MG63 (cell line): ENCODE measurements at regions not wholly inside any gene's neighbourhood (a gene's known extent, or its start where the extent isn't known, plus 50 kb on each side); places are given as distances from the start of the nearest gene placed in this dataset.
"Not testable (repeated sequence)": the region's sequence is repeated elsewhere in the genome, so short reads cannot be mapped to it uniquely, and the experiment has no call there.

Experiments used
- DNase-seq: peaks from one replicate; pipeline ENCODE4 v3.0.0-alpha.2; 2020
- H3K27me3 ChIP-seq: fragments of 250-450 bp; sonication (Bioruptor Pico); 2 replicates; pipeline ENCODE4 v1.5.1; 2020; ENCODE audit warnings: mild to moderate bottlenecking, moderate library complexity
- H3K36me3 ChIP-seq: fragments of 250-450 bp; sonication (Bioruptor Pico); 2 replicates; pipeline ENCODE4 v1.5.1; 2020; ENCODE audit warnings: mild to moderate bottlenecking, moderate library complexity
- H3K4me3 ChIP-seq: fragments of 250-450 bp; sonication (Bioruptor Pico); 2 replicates; pipeline ENCODE4 v1.5.1; 2020; ENCODE audit warnings: mild to moderate bottlenecking, moderate library complexity
- H3K9me3 ChIP-seq: fragments of 250-450 bp; sonication (Bioruptor Pico); 2 replicates; pipeline ENCODE4 v1.5.1; 2020; ENCODE audit warnings: mild to moderate bottlenecking, moderate library complexity

DNA sequence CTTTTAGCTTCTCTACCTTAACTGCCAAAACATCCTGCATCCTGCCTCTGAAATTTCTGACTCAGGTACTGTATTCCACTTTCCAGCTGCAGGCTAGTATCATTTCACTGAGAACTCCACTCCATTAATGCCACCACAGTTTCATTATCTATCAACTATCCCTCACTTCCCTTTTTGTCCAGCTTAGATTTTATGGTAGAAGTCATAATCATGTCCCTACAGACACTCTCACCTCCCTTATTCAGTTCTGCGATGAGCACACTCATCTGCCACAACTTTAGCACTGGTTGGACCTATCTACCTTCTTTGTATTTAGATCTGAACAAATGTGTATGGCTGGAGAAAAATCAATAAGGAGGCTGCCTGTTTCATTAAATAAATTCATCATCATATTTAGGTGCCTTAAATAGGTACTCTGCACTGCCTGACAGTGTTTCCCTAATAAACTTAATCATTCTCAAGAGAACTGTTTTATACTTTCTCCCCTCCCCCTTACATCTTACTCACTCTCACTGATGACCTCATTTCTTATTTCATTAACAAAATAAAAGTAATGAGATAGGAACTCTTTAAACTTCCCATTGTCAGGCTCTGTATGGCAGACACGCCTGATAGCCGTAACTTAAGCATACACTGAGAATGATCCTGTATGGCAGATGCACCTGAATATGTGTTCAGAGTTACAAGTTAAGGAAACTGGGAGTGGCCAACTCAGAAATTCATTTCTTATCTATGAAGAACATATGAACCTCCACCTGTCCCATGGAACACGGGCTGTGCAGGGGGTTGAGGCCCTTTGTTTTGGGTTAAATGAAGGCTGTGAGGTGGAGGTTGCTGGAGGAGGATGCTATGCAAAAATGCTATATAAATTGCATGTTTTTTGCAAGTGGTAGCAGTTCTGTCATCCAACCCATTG, 95.3 kb upstream of the MAN1A1 start:
- Histone ChIP-seq H3K27me3 (no peaks in the 10 kb centered on the region), H3K36me3 (no peaks in the 10 kb centered on the region), H3K4me3 (no peak overlapping the region), H3K9me3 (no peaks in the 10 kb centered on the region)
- DNase-seq = no peak

DNA sequence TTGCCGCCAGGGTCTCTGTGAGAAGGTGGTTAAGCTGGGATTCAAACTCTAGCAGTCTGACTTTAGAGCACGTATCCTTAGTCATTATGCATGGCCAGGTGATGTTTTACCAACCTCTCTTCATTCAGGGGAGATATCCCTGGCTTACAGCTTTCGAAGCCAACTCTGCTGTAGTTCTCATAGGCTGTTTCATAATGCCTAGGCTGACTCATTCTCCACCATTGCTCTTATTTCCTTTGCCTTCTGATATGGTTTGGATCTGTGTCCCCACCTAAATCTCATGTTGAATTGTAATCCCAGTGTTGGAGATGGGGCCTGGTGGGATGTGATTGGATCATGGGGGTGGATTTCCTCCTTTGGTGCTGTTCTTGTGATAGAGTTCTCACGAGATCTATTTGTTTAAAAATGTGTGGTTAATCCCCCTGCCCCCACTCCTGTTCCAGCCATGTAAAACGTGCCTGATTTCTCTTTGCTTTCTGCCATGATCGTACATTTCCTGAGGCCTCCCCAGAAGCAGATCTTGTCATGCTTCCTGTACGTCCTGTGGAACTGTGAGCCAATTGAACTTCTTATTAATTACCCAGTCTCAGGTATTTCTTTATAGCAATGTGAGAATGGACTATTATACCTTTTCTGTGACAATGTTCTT, 94.6 kb upstream of the MAN1A1 start:
- no peak for DNase-seq
- H3K36me3 ChIP-seq = no peaks in the 10 kb centered on the region
- no peaks in the 10 kb centered on the region for H3K9me3 ChIP-seq
- no peak overlapping the region for H3K4me3 ChIP-seq
- no peaks in the 10 kb centered on the region for H3K27me3 ChIP-seq

DNA sequence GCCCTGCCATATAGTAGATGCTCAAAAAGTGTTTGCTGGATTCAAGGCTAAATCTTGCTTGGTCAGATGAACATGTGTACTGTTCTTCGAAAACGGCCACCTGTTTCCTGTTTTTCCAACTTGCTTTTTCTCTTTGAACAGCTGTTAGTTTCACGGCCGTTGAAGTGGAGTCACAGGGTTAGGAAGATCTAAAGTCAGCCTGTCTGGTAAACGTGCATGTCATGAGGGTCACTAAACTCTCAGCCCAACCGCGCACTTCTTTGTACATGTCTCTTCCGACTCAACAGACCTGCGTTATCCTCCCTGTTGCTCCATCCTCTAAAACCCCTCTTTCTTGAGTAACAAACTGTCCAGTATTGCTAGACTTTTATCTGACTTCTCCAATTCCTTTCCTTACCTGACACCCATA, 93.2 kb upstream of the MAN1A1 start:
- Histone ChIP-seq H3K4me3 (no peak overlapping the region), H3K9me3 (no peaks in the 10 kb centered on the region), H3K27me3 (no peaks in the 10 kb centered on the region), H3K36me3 (no peaks in the 10 kb centered on the region)
- no peak for DNase-seq

DNA sequence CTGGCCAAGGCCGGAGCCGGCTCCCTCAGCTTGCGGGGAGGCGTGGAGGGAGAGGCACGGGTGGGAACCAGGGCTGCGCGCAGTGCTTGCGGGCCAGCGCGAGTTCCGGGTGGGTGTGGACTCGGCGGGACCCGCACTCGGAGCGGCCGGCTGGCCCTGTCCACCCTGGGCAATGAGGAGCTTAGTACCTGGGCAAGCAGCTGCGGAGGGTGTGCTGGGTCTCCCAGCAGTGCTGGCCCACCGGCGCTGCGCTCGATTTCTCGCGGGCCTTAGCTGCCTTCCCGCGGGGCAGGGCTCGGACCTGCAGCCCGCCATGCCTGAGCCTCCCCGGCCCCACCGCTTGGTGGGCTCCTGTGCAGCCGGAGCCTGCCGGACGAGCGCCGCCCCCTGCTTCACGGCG, 91.4 kb upstream of the MAN1A1 start:
- no peaks in the 10 kb centered on the region for H3K9me3 ChIP-seq
- DNase-seq = no peak
- no peaks in the 10 kb centered on the region for H3K36me3 ChIP-seq
- H3K27me3 ChIP-seq = no peaks in the 10 kb centered on the region
- no peak overlapping the region for H3K4me3 ChIP-seq

DNA sequence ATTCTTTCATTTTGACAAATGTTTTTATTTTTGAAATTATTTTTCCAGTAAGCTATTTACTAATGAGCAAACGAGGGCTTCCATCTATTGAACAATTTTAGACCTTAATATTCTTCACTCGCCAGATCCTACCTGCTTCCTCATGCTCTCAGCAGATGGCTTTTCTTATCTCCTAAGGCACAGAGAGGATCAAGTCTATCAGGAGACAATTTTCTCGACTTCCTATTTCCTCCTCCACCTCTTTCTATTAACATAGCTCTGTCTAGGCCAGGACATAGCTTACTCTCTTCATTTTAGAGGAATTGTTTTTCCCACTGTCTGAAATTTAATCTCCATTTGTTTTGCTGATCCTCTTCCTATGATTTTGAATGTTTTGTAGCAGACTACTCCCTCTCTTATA, 87.0 kb upstream of the MAN1A1 start:
- H3K9me3 ChIP-seq = no peaks in the 10 kb centered on the region
- H3K36me3 ChIP-seq = no peaks in the 10 kb centered on the region

DNA sequence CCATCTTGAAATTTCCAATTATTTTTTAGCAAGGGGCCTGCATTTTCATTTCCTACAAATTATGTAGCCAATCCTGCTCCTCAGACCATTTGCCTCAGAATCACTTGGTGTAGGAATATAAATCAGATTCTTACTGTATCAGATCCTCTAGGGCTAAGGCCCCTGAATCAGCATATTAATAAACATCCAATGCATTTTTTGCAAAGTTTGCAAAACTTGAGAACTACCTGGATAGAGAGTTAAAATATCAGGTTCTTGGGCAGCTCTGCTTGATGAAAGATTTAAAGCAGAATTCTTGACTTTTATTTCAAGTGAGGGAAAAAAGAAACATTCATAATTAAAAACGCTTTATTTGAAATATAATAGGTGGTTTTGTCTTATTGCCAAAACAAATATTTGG, 82.2 kb upstream of the MAN1A1 start:
- no peak for DNase-seq
- H3K9me3 ChIP-seq = no peaks in the 10 kb centered on the region
- no peaks in the 10 kb centered on the region for H3K27me3 ChIP-seq
- H3K4me3 ChIP-seq = no peak overlapping the region
- H3K36me3 ChIP-seq = no peaks in the 10 kb centered on the region

More for the DNA sequence above, 87.0 kb upstream of the MAN1A1 start:
- DNase-seq = no peak
- Histone ChIP-seq H3K27me3 (no peaks in the 10 kb centered on the region), H3K4me3 (no peak overlapping the region)

DNA sequence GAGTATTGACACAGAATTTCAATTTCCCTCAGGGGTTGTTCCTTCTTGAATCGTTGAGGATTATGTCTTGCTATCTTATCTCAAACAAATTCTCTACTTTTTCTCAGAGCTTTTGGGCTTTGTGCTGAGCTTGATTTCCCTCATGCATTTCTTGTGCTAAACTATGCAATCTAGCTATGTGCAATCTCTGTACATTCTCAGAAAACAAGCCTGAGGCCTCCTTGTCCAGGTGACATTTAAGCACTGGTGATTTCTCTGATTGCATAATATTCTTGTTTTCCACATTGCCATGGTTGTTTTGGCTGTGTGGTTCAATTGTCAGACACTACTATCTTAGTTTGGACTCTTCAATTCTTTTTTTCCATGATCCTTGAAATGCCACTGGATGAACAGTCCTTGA, 81.2 kb upstream of the MAN1A1 start:
- H3K27me3 ChIP-seq = no peaks in the 10 kb centered on the region
- H3K9me3 ChIP-seq = no peaks in the 10 kb centered on the region
- H3K36me3 ChIP-seq = no peaks in the 10 kb centered on the region
- no peak for DNase-seq
- H3K4me3 ChIP-seq = no peak overlapping the region

DNA sequence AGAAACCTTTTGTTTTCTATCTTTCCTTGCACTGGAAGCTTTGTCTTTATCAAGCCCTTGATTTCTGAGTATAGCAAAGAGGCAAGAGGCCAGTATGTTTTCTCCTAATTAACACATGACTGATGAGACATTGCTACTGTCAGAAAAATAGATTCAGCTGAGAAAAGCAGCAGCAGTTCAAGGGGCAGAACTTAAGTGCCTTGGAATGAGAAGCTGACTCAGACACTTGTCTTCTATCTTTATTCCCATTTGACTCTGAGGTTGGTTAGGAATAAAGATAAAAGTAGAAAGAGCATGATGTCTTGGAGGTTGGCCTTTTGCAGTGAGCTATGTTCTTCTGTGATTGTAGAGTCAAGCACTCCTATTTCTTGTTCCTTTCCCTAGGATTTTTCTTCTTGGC, 79.1 kb upstream of the MAN1A1 start:
- no peaks in the 10 kb centered on the region for H3K36me3 ChIP-seq
- H3K27me3 ChIP-seq = no peaks in the 10 kb centered on the region
- no peak for DNase-seq
- H3K9me3 ChIP-seq = no peaks in the 10 kb centered on the region
- H3K4me3 ChIP-seq = no peak overlapping the region

DNA sequence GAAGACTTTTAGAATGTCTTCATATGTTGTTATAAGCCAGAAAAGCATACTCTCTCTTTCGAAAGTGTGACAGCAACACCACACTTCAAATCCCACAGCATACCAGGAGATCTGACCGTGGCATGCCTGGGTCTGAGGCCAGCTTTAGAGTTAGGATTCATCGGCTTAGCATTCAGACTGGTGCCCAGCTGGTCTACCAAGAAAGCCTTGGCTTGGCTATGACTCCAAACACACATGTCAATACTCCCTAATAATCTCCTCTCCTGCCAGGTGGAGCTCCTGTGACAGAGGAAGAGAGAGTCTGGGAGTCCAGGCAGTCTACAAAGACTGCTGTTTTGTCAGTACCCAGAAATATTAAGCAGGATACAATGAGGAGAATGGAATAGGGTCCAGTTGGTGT, 77.1 kb upstream of the MAN1A1 start:
- Histone ChIP-seq H3K9me3 (no peaks in the 10 kb centered on the region), H3K36me3 (no peaks in the 10 kb centered on the region), H3K27me3 (no peaks in the 10 kb centered on the region), H3K4me3 (no peak overlapping the region)
- DNase-seq = peak; percentile 59

DNA sequence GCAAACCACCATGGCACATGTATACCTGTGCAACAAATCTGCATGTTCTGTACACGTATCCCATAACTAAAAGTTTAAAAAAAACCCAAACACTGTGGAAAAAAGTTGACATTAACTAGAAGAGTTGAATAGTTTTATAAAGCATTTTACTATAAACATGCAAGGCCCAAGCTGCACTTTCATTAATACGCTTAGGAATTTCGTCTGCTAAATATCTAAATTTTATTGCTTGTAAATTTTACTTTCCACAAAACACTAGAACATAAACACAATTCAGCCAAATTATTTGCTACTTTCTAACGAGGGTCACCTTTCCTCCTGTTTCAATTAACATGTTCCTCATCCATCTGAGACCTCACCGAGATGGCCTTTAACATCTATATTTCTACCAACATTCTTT, 74.4 kb upstream of the MAN1A1 start:
- H3K9me3 ChIP-seq = no peaks in the 10 kb centered on the region
- no peak for DNase-seq
- H3K27me3 ChIP-seq = no peaks in the 10 kb centered on the region
- no peak overlapping the region for H3K4me3 ChIP-seq
- no peaks in the 10 kb centered on the region for H3K36me3 ChIP-seq

DNA sequence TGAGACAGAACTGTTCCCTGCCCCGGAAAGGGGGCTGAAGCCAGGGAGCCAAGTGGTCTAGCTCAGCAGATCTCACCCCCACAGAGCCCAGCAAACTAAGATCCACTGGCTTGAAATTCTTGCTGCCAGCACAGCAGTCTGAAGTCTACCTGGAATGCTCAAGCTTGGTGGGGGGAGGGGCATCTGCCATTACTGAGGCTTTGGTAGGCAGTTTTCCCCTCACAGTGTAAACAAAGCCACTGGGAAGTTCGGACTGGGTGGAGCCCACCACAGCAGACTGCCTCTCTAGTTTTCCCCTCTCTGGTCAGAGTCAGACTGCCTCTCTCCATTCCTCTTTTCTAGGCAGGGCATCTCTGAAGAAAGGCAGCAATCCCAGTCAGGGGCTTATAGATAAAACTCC, 68.5 kb upstream of the MAN1A1 start:
- not testable (repeated sequence) for H3K36me3 ChIP-seq, DNase-seq, H3K9me3 ChIP-seq, H3K27me3 ChIP-seq, H3K4me3 ChIP-seq

DNA sequence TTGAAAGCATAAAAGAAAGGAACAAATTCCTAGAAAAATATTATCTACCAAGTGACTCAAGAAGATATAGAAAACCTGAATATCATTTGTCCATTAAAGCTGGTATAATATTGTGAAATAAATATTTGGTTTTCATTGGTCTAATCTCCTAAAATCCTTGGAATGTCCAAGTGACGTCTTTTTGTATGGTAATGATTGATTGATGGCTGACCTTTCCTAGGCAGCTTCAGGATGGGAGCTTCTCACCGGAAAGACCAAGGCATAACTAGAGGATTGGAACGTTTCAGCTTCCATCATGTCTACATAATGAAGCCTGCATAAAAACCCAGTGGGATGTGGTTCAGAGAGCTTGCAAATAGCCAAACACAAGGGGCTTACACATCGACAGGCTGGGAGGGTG, 57.6 kb upstream of the MAN1A1 start:
- DNase-seq = no peak
- Histone ChIP-seq H3K9me3 (no peaks in the 10 kb centered on the region), H3K27me3 (no peaks in the 10 kb centered on the region), H3K4me3 (no peak overlapping the region), H3K36me3 (no peaks in the 10 kb centered on the region)

DNA sequence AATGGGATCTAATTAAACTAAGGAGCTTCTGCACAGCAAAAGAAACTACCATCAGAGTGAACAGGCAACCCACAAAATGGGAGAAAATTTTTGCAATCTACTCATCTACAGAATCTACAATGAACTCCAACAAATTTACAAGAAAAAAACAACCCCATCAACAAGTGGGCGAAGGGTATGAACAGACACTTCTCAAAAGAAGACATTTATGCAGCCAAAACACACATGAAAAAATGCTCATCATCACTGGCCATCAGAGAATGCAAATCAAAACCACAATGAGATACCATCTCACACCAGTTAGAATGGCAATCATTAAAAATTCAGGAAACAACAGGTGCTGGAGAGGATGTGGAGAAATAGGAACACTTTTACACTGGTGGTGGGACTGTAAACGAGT, 55.6 kb upstream of the MAN1A1 start:
- H3K36me3 ChIP-seq, H3K9me3 ChIP-seq, DNase-seq: not testable (repeated sequence)

More for the DNA sequence above, 55.6 kb upstream of the MAN1A1 start:
- not testable (repeated sequence) for H3K4me3 ChIP-seq, H3K27me3 ChIP-seq
